ENCODE measurements at regions not wholly inside any gene's neighbourhood (a gene's known extent, or its start where the extent isn't known, plus 50 kb on each side); places are given as distances from the start of the nearest gene placed in this dataset.

DNA sequence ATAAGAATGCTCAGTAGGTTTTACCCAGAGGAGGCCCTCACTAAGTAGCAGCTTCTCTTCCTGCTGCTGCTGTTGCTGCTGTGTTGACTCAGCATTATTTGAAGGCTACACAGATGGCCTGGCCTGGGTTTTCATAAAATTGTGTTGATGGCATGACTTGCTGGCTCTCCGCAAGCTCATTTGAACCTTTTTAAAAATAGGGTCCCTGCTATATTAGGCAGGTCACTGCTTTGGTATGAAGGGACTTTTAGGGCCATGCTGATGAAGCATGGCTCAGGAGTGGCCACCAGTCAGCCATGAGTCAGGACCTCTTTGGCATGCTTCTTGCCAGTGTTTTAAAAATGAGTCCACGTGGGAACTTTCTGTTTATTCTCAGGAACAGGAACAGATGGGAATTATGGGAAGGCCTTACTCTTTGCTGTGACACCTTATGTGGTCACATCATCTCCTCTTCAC, 128.7 kb downstream of the MID1IP1 start:
- WGBS, 2 experiments (ENCODE audit: insufficient coverage in 1 of 2, insufficient read length in 1 of 2), result 95 to 100% methylated on average over 1 to 2 of the region's 2 CpGs
- no peak overlapping the region for H3K4me3 ChIP-seq (ENCODE audit: low read length)
- no peaks in the 10 kb centered on the region for H3K36me3 Mint-ChIP-seq (ENCODE audit: low read depth)
- DNase-seq, result no peak
- H3K9me3 ChIP-seq (ENCODE audit: control insufficient read depth, low read length), result no peaks in the 10 kb centered on the region
- H3K9me3 Mint-ChIP-seq, result peaks cover 40% of the 10 kb centered on the region
- TF ChIP-seq, protein P1, sequence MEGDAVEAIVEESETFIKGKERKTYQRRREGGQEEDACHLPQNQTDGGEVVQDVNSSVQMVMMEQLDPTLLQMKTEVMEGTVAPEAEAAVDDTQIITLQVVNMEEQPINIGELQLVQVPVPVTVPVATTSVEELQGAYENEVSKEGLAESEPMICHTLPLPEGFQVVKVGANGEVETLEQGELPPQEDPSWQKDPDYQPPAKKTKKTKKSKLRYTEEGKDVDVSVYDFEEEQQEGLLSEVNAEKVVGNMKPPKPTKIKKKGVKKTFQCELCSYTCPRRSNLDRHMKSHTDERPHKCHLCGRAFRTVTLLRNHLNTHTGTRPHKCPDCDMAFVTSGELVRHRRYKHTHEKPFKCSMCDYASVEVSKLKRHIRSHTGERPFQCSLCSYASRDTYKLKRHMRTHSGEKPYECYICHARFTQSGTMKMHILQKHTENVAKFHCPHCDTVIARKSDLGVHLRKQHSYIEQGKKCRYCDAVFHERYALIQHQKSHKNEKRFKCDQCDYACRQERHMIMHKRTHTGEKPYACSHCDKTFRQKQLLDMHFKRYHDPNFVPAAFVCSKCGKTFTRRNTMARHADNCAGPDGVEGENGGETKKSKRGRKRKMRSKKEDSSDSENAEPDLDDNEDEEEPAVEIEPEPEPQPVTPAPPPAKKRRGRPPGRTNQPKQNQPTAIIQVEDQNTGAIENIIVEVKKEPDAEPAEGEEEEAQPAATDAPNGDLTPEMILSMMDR (conservative IDR thresholded peaks at IDR 0.05), result no peak
- H3K27ac ChIP-seq (ENCODE audit: low read depth, low read length), result no peak overlapping the region
- H3K36me3 ChIP-seq (ENCODE audit: control insufficient read depth, insufficient read depth, low read length), result no peaks in the 10 kb centered on the region
- no peaks in the 10 kb centered on the region for H3K4me1 ChIP-seq (ENCODE audit: control insufficient read depth, insufficient read depth, low read length)
- peaks cover 3% of the 10 kb centered on the region for H3K27me3 Mint-ChIP-seq (ENCODE audit: insufficient read depth)
- no peak overlapping the region for H3K9ac ChIP-seq (ENCODE audit: extremely low read depth, low read length, poor library complexity, severe bottlenecking)
- H3K4me3 Mint-ChIP-seq, result no peak overlapping the region
- H3K27ac Mint-ChIP-seq, result no peak overlapping the region
- no peaks in the 10 kb centered on the region for H3K4me1 Mint-ChIP-seq
- H3K27me3 ChIP-seq (ENCODE audit: control insufficient read depth, insufficient read depth, low read length, poor library complexity, severe bottlenecking), result no peaks in the 10 kb centered on the region

DNA sequence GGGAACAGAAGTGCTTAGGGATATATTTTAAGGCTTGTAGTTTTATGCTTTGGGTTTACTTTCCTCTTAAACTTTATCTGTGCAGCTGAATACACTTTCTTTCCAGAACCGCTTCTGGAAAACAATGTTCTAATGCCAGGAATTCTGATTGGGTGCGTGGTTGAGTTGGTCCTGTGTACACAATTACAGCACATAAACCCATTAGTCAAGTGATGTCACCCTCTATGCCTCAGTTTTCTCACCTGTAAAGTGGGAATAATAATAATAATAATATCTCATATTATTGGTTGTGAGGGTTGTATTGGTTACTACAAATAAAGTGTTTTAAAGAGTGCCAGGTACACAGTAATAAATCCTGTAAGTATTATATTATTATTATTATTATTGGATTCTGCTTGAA, 129.2 kb downstream of the MID1IP1 start:
- Histone ChIP-seq H3K4me1 (ENCODE audit: control insufficient read depth, insufficient read depth, low read length) (no peaks in the 10 kb centered on the region), H3K9ac (ENCODE audit: extremely low read depth, low read length, poor library complexity, severe bottlenecking) (no peak overlapping the region), H3K27me3 (ENCODE audit: control insufficient read depth, insufficient read depth, low read length, poor library complexity, severe bottlenecking) (no peaks in the 10 kb centered on the region), H3K9me3 (ENCODE audit: control insufficient read depth, low read length) (no peaks in the 10 kb centered on the region), H3K4me3 (ENCODE audit: low read length) (no peak overlapping the region), H3K36me3 (ENCODE audit: control insufficient read depth, insufficient read depth, low read length) (no peaks in the 10 kb centered on the region), H3K27ac (ENCODE audit: low read depth, low read length) (no peak overlapping the region)
- DNase-seq, result no peak
- H3K36me3 Mint-ChIP-seq (ENCODE audit: low read depth), result no peaks in the 10 kb centered on the region
- TF ChIP-seq, protein P1 (conservative IDR thresholded peaks at IDR 0.05), result no peak
- H3K27ac Mint-ChIP-seq, result no peak overlapping the region
- H3K9me3 Mint-ChIP-seq, result peaks cover 39% of the 10 kb centered on the region
- no CpG with 5 or more reads among the region's 2 CpGs for WGBS, 2 experiments (ENCODE audit: insufficient coverage in 1 of 2, insufficient read length in 1 of 2)
- H3K4me3 Mint-ChIP-seq, result no peak overlapping the region
- H3K27me3 Mint-ChIP-seq (ENCODE audit: insufficient read depth), result peaks cover 2% of the 10 kb centered on the region
- H3K4me1 Mint-ChIP-seq, result no peaks in the 10 kb centered on the region

DNA sequence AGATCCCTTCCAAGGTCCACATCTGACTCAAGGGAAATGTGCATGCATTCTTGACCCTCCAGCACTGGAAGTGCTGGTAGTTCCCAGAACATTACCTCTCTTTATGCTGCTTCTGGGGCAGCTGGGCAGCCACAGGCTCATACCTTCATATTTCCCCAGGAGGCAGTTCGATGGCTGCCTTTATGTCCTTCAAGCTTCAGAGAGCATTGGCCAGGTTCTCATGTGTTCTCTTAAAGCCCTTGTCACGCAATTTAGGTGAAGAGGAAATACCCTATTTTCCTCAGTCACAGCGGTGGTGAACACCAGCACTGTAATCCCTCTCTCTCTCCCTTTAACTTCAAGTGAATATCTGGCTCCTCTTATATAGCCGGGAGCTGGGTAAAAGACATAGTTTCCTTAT, 134.3 kb downstream of the MID1IP1 start:
- Histone ChIP-seq H3K9me3 (ENCODE audit: control insufficient read depth, low read length) (no peaks in the 10 kb centered on the region), H3K36me3 (ENCODE audit: control insufficient read depth, insufficient read depth, low read length) (no peaks in the 10 kb centered on the region), H3K4me1 (ENCODE audit: control insufficient read depth, insufficient read depth, low read length) (no peaks in the 10 kb centered on the region), H3K9ac (ENCODE audit: extremely low read depth, low read length, poor library complexity, severe bottlenecking) (no peak overlapping the region), H3K27me3 (ENCODE audit: control insufficient read depth, insufficient read depth, low read length, poor library complexity, severe bottlenecking) (no peaks in the 10 kb centered on the region), H3K27ac (ENCODE audit: low read depth, low read length) (no peak overlapping the region), H3K4me3 (ENCODE audit: low read length) (no peak overlapping the region)
- Mint-ChIP-seq H3K4me1 (no peaks in the 10 kb centered on the region), H3K36me3 (ENCODE audit: low read depth) (no peaks in the 10 kb centered on the region), H3K9me3 (peaks cover 29% of the 10 kb centered on the region), H3K4me3 (no peak overlapping the region), H3K27me3 (ENCODE audit: insufficient read depth) (no peaks in the 10 kb centered on the region), H3K27ac (no peak overlapping the region)
- WGBS, 2 experiments (ENCODE audit: insufficient coverage in 1 of 2, insufficient read length in 1 of 2), result 100% methylated on average over 4 of the region's 4 CpGs; no CpG with 5 or more reads in 1 of the 2 experiments
- TF ChIP-seq, protein P1 (conservative IDR thresholded peaks at IDR 0.05), result no peak
- DNase-seq, result no peak

All from endodermal cell (in vitro differentiated cells).